ENCODE measurements at regions not wholly inside any gene's neighbourhood (a gene's known extent, or its start where the extent isn't known, plus 50 kb on each side); places are given as distances from the start of the nearest gene placed in this dataset.

- H3K4me2 ChIP-seq (ENCODE audit: low read length) = no peak overlapping the region
- H3F3A ChIP-seq (ENCODE audit: insufficient read depth, low read length, poor library complexity, severe bottlenecking) = no peaks in the 10 kb centered on the region
- H3K4me3 ChIP-seq (ENCODE audit: low read length) = no peak overlapping the region
- no peaks in the 10 kb centered on the region for H3K27me3 ChIP-seq (ENCODE audit: insufficient read depth, low read depth, low read length)
- no peaks in the 10 kb centered on the region for H3K79me2 ChIP-seq (replicated peaks; ENCODE audit: insufficient read depth, low read length)
- no peaks in the 10 kb centered on the region for H3K36me3 ChIP-seq (ENCODE audit: insufficient read depth, low read length)
- no peaks in the 10 kb centered on the region for H3K9me2 ChIP-seq (ENCODE audit: insufficient read depth, low read length)
- no peak overlapping the region for H3K9ac ChIP-seq (ENCODE audit: low read length)
- no peak for TF ChIP-seq TAF1 (IDR thresholded peaks at IDR 0.05; ENCODE audit: low read depth)
- no peak for TF ChIP-seq MXI1 (conservative IDR thresholded peaks at IDR 0.05; ENCODE audit: poor library complexity, severe bottlenecking)
- TF ChIP-seq, protein P1, sequence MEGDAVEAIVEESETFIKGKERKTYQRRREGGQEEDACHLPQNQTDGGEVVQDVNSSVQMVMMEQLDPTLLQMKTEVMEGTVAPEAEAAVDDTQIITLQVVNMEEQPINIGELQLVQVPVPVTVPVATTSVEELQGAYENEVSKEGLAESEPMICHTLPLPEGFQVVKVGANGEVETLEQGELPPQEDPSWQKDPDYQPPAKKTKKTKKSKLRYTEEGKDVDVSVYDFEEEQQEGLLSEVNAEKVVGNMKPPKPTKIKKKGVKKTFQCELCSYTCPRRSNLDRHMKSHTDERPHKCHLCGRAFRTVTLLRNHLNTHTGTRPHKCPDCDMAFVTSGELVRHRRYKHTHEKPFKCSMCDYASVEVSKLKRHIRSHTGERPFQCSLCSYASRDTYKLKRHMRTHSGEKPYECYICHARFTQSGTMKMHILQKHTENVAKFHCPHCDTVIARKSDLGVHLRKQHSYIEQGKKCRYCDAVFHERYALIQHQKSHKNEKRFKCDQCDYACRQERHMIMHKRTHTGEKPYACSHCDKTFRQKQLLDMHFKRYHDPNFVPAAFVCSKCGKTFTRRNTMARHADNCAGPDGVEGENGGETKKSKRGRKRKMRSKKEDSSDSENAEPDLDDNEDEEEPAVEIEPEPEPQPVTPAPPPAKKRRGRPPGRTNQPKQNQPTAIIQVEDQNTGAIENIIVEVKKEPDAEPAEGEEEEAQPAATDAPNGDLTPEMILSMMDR (IDR thresholded peaks at IDR 0.05; ENCODE audit: poor library complexity, severe bottlenecking) = no peak
- no peak for TF ChIP-seq EZH2 (IDR thresholded peaks at IDR 0.05; ENCODE audit: borderline replicate concordance, insufficient read depth, low read length, poor library complexity, severe bottlenecking)
- no peak for TF ChIP-seq SMC3 (conservative IDR thresholded peaks at IDR 0.05; ENCODE audit: poor library complexity)
- TF ChIP-seq EP300 (conservative IDR thresholded peaks at IDR 0.05; ENCODE audit: poor library complexity, severe bottlenecking) = no peak
- no peak for TF ChIP-seq RAD21 (conservative IDR thresholded peaks at IDR 0.05)
- TF ChIP-seq, protein P2, sequence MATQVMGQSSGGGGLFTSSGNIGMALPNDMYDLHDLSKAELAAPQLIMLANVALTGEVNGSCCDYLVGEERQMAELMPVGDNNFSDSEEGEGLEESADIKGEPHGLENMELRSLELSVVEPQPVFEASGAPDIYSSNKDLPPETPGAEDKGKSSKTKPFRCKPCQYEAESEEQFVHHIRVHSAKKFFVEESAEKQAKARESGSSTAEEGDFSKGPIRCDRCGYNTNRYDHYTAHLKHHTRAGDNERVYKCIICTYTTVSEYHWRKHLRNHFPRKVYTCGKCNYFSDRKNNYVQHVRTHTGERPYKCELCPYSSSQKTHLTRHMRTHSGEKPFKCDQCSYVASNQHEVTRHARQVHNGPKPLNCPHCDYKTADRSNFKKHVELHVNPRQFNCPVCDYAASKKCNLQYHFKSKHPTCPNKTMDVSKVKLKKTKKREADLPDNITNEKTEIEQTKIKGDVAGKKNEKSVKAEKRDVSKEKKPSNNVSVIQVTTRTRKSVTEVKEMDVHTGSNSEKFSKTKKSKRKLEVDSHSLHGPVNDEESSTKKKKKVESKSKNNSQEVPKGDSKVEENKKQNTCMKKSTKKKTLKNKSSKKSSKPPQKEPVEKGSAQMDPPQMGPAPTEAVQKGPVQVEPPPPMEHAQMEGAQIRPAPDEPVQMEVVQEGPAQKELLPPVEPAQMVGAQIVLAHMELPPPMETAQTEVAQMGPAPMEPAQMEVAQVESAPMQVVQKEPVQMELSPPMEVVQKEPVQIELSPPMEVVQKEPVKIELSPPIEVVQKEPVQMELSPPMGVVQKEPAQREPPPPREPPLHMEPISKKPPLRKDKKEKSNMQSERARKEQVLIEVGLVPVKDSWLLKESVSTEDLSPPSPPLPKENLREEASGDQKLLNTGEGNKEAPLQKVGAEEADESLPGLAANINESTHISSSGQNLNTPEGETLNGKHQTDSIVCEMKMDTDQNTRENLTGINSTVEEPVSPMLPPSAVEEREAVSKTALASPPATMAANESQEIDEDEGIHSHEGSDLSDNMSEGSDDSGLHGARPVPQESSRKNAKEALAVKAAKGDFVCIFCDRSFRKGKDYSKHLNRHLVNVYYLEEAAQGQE (IDR thresholded peaks at IDR 0.05; ENCODE audit: borderline replicate concordance) = no peak
- H4K20me1 ChIP-seq (ENCODE audit: insufficient read depth) = no peaks in the 10 kb centered on the region
- no peak overlapping the region for H2AFZ ChIP-seq (ENCODE audit: low read depth, low read length)
- H3K27ac ChIP-seq (ENCODE audit: low read length) = no peak overlapping the region
- H3K9me3 ChIP-seq (ENCODE audit: low read length) = peaks cover 3% of the 10 kb centered on the region
These were observed 180.5 kb downstream of the GOLGA6L6 start for GRCh38 chr15:20361091-20361490.

GRCh38 chr15:20358779-20359414 is 182.7 kb downstream of the GOLGA6L6 start:
- peaks cover 3% of the 10 kb centered on the region for H3K9me3 ChIP-seq (ENCODE audit: low read length)

More at GRCh38 chr15:20358779-20359414, 182.7 kb downstream of the GOLGA6L6 start:
- Histone ChIP-seq H3K36me3 (ENCODE audit: insufficient read depth, low read length) (no peaks in the 10 kb centered on the region), H4K20me1 (ENCODE audit: insufficient read depth) (no peaks in the 10 kb centered on the region), H3K27ac (ENCODE audit: low read length) (no peak overlapping the region), H3K4me3 (ENCODE audit: low read length) (no peak overlapping the region), H3F3A (ENCODE audit: insufficient read depth, low read length, poor library complexity, severe bottlenecking) (no peaks in the 10 kb centered on the region), H3K79me2 (replicated peaks; ENCODE audit: insufficient read depth, low read length) (no peaks in the 10 kb centered on the region), H3K9me2 (ENCODE audit: insufficient read depth, low read length) (no peaks in the 10 kb centered on the region), H2AFZ (ENCODE audit: low read depth, low read length) (no peak overlapping the region), H3K9ac (ENCODE audit: low read length) (no peak overlapping the region), H3K4me2 (ENCODE audit: low read length) (no peak overlapping the region), H3K27me3 (ENCODE audit: insufficient read depth, low read depth, low read length) (no peaks in the 10 kb centered on the region)
- TF ChIP-seq, protein P1 (IDR thresholded peaks at IDR 0.05; ENCODE audit: poor library complexity, severe bottlenecking) = no peak
- no peak for TF ChIP-seq POLR2AphosphoS5 (IDR thresholded peaks at IDR 0.05)
- TF ChIP-seq SMC3 (conservative IDR thresholded peaks at IDR 0.05; ENCODE audit: poor library complexity) = no peak
- no peak for TF ChIP-seq EP300 (conservative IDR thresholded peaks at IDR 0.05; ENCODE audit: poor library complexity, severe bottlenecking)
- no peak for TF ChIP-seq EZH2 (IDR thresholded peaks at IDR 0.05; ENCODE audit: borderline replicate concordance, insufficient read depth, low read length, poor library complexity, severe bottlenecking)
- TF ChIP-seq, protein P2 (IDR thresholded peaks at IDR 0.05; ENCODE audit: borderline replicate concordance) = no peak
- no peak for TF ChIP-seq MXI1 (conservative IDR thresholded peaks at IDR 0.05; ENCODE audit: poor library complexity, severe bottlenecking)

Data from neural cell (in vitro differentiated cells).